Dermis blood vessel endothelial cell (primary cell): ENCODE measurements at regions not wholly inside any gene's neighbourhood (a gene's known extent, or its start where the extent isn't known, plus 50 kb on each side); places are given as distances from the start of the nearest gene placed in this dataset.

Experiments used
- DNase-seq: peaks from one replicate; pipeline ENCODE4 v3.0.0; 2010

- no peak for DNase-seq
Observed at GRCh38 chr3:113138839-113139743, 72.3 kb upstream of the BOC start.

GRCh38 chr3:113140876-113141275 is 70.5 kb upstream of the BOC start:
- peak; percentile 17 for DNase-seq

GRCh38 chr3:113141543-113141942 is 69.8 kb upstream of the BOC start:
- no peak for DNase-seq

GRCh38 chr3:113142476-113142875 is 68.9 kb upstream of the BOC start:
- DNase-seq, result no peak

- no peak for DNase-seq
Observed at GRCh38 chr3:113143353-113143752, 68.0 kb upstream of the BOC start.

GRCh38 chr3:113147681-113148261 is 63.6 kb upstream of the BOC start:
- no peak for DNase-seq

GRCh38 chr3:113148284-113148683 is 63.1 kb upstream of the BOC start:
- no peak for DNase-seq

- DNase-seq, result no peak
Observed at GRCh38 chr3:113150250-113150649, 61.1 kb upstream of the BOC start.

- no peak for DNase-seq
Observed at GRCh38 chr3:113151461-113152031, 59.8 kb upstream of the BOC start.

GRCh38 chr3:113152849-113153248 is 58.5 kb upstream of the BOC start:
- no peak for DNase-seq

- DNase-seq, result no peak
Observed at GRCh38 chr3:113153499-113154107, 57.8 kb upstream of the BOC start.

GRCh38 chr3:113156816-113157333 is 54.5 kb upstream of the BOC start:
- DNase-seq, result no peak

- DNase-seq, result no peak
Observed at GRCh38 chr3:113157408-113158030, 53.8 kb upstream of the BOC start.

- no peak for DNase-seq
Observed at GRCh38 chr3:113158171-113158570, 53.2 kb upstream of the BOC start.
